Stimulated activated CD4-positive, alpha-beta T cell treated with anti-CD3 and anti-CD28 coated beads, Interleukin-15, amount 100 ng/mL, for 24 hours (primary cell): ENCODE measurements at regions not wholly inside any gene's neighbourhood (a gene's known extent, or its start where the extent isn't known, plus 50 kb on each side); places are given as distances from the start of the nearest gene placed in this dataset.

Experiments
- DNase-seq: peaks from one replicate; pipeline ENCODE4 v3.0.0-alpha.2; 2020

GRCh38 chr2:15845737-15846405 is 94.5 kb upstream of the MYCN start:
- DNase-seq, result no peak

GRCh38 chr2:15846626-15847025 is 93.7 kb upstream of the MYCN start:
- DNase-seq, result no peak

GRCh38 chr2:15850534-15850933 is 89.8 kb upstream of the MYCN start:
- DNase-seq, result no peak

GRCh38 chr2:15851076-15851693 is 89.2 kb upstream of the MYCN start:
- no peak for DNase-seq

GRCh38 chr2:15852811-15853210 is 87.5 kb upstream of the MYCN start:
- no peak for DNase-seq

GRCh38 chr2:15853903-15854302 is 86.4 kb upstream of the MYCN start:
- DNase-seq, result no peak

- no peak for DNase-seq
These were observed 84.5 kb upstream of the MYCN start for GRCh38 chr2:15855766-15856260.

GRCh38 chr2:15856318-15856717 is 84.0 kb upstream of the MYCN start:
- DNase-seq, result no peak

- no peak for DNase-seq
These were observed 81.9 kb upstream of the MYCN start for GRCh38 chr2:15858466-15858865.

GRCh38 chr2:15860051-15860663 is 80.2 kb upstream of the MYCN start:
- DNase-seq, result no peak

- no peak for DNase-seq
These were observed 79.6 kb upstream of the MYCN start for GRCh38 chr2:15860760-15861159.

GRCh38 chr2:15861172-15861822 is 79.1 kb upstream of the MYCN start:
- DNase-seq, result no peak

GRCh38 chr2:15861898-15862297 is 78.5 kb upstream of the MYCN start:
- no peak for DNase-seq

GRCh38 chr2:15863089-15863488 is 77.3 kb upstream of the MYCN start:
- DNase-seq, result no peak

- DNase-seq, result no peak
These were observed 76.7 kb upstream of the MYCN start for GRCh38 chr2:15863494-15864175.

GRCh38 chr2:15864176-15864769 is 76.1 kb upstream of the MYCN start:
- DNase-seq, result no peak

- no peak for DNase-seq
These were observed 74.4 kb upstream of the MYCN start for GRCh38 chr2:15865923-15866322.

GRCh38 chr2:15866563-15867193 is 73.7 kb upstream of the MYCN start:
- DNase-seq, result no peak

GRCh38 chr2:15867194-15868171 is 72.9 kb upstream of the MYCN start:
- no peak for DNase-seq

GRCh38 chr2:15868186-15868585 is 72.2 kb upstream of the MYCN start:
- no peak for DNase-seq

- no peak for DNase-seq
These were observed 71.6 kb upstream of the MYCN start for GRCh38 chr2:15868704-15869103.
